ENCODE measurements at regions not wholly inside any gene's neighbourhood (a gene's known extent, or its start where the extent isn't known, plus 50 kb on each side); places are given as distances from the start of the nearest gene placed in this dataset.

DNA sequence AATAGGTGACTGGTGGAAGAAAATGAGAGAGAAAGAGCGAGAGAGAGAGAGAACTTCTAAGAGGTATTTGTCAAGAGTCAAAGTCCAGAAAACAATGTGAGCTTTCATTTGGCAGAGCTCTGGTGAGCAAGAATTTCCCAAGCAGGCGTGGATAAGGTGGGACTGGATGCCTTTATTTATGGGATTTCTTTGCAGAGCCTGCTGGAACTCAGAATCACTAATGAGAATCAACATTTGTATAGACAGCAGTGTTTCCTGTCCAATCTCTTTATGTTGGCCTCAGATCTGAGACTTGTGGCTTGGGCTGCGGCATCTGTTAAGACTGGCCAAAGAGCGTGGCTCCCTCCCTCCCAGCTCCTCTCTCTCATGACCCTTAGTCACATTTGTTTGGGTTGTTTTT lies 67.9 kb upstream of the TBL1X start:
- TF ChIP-seq CTCF (IDR thresholded peaks at IDR 0.05 in 4 of 5, conservative IDR thresholded peaks at IDR 0.05 in 1 of 5) (no peak), POLR2A (IDR thresholded peaks at IDR 0.05) (no peak)

All from gastrocnemius medialis (tissue), 4 donors.